GM21526 (cell line): ENCODE measurements at regions not wholly inside any gene's neighbourhood (a gene's known extent, or its start where the extent isn't known, plus 50 kb on each side); places are given as distances from the start of the nearest gene placed in this dataset.
"Not testable (repeated sequence)": the region's sequence is repeated elsewhere in the genome, so short reads cannot be mapped to it uniquely, and the experiment has no call there.

Experiments used
- ATAC-seq: cut with Tn5 transposase; IDR thresholded peaks from one replicate; pipeline ENCODE4 v1.9.1; 2021; ENCODE audit warnings: moderate library complexity; ENCODE audit not compliant: unreplicated experiment, low FRiP score

GRCh38 chr1:227417756-227418480 is 99.6 kb upstream of the CDC42BPA start:
- ATAC-seq, result no peak

DNA sequence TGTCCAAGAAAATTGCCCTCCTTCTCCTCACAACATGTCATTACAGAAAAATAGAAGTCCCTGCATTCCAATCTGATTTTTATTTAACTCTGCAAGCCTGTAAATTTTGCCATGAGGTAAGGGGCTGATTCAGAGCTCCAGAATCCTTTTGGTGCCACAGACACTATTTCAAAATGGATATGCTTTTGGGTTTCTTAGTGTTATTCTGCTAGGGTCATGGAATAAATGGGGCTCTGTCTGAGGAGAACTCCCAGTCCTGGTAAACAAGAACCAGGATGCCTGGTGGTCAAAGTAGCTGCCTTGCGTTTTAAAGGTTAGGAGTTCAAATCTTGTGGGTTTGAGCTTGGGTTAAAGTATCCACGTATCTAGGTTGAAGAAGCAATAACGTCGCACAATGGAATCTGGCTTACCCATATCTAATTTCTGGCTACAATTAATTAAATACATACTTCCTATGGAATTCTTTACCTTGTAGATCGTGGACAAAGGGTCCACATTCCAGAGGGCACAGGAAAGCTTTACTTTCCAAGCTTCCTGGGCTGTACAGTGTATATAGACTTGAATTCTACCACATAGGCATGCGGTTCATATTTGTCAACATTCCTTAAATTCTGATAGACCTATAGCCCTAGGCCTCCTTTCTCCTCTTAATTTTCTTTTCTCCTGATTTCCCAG is 98.0 kb upstream of the CDC42BPA start:
- no peak for ATAC-seq

GRCh38 chr1:227415115-227415790 is 97.0 kb upstream of the CDC42BPA start:
- no peak for ATAC-seq

GRCh38 chr1:227411066-227411465 is 92.8 kb upstream of the CDC42BPA start:
- no peak for ATAC-seq

- ATAC-seq, result not testable (repeated sequence)
Measured at GRCh38 chr1:227406332-227406731, 88.0 kb upstream of the CDC42BPA start.

DNA sequence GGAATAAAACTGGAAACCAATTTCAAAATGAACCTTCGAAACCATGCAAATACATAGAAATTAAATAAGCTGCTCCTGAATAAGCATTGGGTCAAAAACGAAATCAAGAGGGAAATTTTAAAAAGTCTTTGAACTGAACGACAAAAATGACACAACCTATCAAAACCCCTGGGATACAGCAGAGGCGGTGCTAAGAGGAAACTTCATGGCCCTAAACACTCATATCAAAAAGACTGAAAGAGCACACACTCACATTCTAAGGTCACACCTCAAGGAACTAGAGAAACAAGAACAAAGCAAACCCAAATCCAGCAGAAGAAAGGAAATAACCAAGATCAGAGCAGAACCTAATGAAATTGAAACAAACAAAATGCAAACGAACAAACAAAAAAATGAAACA is 85.2 kb upstream of the CDC42BPA start:
- ATAC-seq, result no peak

DNA sequence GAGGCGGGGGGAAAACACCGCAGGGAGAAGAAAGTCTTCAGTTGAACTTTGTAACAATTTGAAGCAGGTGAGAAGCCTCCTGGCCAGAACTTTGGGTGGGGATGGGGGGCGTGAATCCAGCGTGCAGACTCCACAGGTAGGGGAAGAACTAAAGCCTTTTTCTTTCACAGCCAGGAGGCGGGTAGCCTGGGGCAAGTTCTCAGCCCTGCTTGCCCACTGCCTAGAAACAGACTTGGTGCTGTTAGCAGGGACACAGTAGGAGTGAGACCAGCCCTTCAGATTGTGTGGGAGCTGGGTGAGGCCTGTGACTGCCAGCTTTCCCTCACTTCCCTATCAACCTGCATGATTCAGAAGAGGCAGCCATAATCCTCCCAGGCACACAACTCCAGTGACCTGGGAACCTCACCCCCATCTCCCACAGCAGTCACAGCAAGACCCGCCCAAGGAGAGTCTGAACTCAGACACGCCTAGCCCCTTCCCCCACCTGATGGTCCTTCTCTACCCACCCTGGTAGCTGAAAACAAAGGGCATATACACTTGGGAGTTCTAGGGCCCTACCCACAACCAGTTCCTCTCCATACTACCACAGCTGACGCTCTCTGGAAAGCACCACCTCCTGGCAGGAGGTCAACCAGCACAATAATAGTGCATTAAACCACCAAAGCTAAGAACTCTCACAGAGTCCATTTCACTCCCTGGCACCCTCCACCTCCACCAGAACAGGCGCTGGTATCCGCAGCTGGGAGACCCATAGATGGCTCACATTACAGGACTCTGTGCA is 83.5 kb upstream of the CDC42BPA start:
- no peak for ATAC-seq

GRCh38 chr1:227399152-227399730 is 80.9 kb upstream of the CDC42BPA start:
- no peak for ATAC-seq

GRCh38 chr1:227397354-227397978 is 79.2 kb upstream of the CDC42BPA start:
- no peak for ATAC-seq

DNA sequence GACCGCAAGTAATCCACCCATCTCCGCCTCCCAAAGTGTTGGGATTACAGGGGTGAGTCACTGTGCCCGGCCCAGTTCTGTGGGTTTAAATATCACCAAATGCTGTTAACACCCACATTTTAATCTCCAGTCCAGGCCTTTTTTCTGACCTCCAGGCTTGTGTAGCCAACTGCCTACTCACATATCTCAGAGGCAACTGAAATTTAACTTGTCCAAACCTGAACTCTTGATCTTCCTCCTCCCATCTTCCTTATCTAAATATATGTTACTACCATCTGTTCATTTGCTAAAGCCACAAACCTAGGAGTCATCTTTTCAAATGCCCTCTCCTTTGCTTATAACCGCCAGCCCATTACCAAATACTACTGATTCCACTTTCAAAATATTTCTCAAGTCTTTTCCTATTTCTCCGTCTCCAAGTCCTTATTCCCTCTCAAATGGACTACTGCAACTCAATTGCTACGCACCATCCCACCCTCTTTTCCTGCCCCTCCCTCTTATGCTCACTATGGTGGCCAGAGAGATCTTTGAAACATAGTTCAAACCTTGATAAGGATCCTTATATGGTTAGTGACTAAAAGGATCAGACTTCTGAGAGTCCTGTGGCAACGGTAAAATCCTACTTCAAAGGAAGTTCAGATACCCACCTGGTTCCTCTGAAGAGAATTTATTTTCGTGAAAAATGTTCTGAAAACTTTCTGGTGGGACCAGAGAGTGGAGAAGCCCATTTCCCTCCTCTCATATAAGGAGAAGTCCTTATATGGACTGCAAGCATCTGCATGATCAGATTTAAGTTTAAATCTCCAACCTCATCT is 78.5 kb upstream of the CDC42BPA start:
- no peak for ATAC-seq

- ATAC-seq, result no peak
Measured at GRCh38 chr1:227395426-227396028, 77.2 kb upstream of the CDC42BPA start.

DNA sequence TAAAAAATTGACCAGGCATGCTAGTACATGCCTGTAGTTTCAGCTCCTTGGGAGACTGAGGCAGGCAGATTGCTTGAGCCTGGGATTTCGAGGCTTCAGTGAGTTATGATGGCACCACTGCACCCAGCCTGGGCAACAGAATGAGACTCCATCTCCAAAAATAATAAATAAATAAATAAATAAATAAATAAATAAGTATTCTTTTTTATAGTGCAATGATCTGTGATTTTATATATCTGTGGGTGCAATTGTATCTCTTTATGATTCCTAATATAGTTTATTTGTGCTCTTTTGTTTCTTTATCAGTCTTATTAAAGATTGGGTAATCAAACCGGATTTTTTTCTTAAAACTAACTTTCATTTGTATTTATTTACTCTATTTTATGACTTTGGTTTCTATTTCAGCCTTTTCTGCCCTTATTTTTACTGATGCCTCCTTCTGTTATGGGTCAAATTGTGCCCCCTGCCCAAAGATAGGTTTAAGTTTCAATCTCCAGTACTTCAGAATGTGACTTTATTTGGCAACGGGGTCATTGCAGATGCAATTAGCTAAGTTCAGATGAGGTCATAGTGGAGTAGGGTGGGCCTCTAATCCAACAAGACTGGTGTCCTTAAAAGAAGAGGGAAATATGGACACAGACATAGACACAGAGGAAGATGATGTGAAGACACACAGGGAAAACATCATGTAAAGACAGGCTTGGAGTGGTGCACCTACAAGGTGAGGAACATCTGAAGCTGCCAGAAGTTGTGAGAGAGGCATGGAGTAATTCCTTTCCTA is 74.9 kb upstream of the CDC42BPA start:
- ATAC-seq, result no peak

GRCh38 chr1:227391879-227392278 is 73.6 kb upstream of the CDC42BPA start:
- ATAC-seq, result no peak

DNA sequence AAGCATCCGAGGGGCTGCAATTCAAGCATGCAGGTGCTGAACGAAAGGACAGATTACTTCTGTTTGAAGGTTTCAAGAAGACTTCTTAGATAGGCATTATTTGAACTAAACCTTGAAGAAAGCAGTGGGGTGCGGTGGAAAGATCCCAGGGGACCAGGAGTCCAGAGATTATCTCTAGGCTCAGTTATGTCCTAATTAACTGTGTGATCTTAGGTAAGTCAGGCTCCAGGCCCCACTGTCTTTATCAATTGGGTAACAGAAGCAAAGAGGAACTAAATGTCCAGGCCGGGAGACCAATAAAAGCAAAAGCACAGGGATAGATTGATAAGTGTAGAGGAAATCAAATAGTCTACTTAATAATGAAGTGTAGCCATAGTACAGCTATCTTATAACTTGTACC is 72.9 kb upstream of the CDC42BPA start:
- no peak for ATAC-seq

GRCh38 chr1:227390525-227390924 is 72.2 kb upstream of the CDC42BPA start:
- no peak for ATAC-seq

GRCh38 chr1:227388214-227389168 is 70.2 kb upstream of the CDC42BPA start:
- ATAC-seq, result no peak

DNA sequence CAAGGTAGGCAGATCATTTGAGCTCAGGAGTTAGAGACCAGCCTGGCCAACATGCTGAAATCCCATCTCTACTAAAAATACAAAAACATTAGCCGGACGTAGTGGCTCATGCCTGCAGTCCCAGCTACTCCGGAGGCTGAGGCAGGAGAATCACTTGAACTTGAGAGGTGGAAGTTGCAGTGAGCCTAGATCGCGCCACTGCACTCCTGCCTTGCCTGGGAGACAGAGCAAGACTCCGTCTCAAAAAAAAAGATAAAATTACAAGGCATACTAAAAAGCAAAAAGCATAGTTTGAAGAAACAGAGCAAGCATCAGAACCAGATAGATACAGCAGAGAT is 61.2 kb upstream of the CDC42BPA start:
- ATAC-seq, result no peak
